ENCODE measurements at regions not wholly inside any gene's neighbourhood (a gene's known extent, or its start where the extent isn't known, plus 50 kb on each side); places are given as distances from the start of the nearest gene placed in this dataset.
"Not testable (repeated sequence)": the region's sequence is repeated elsewhere in the genome, so short reads cannot be mapped to it uniquely, and the experiment has no call there.

- DNase-seq = not testable (repeated sequence)
Measured at GRCh38 chr13:44845281-44846058, 143.8 kb downstream of the NUFIP1 start.

GRCh38 chr13:44844786-44845185, 144.5 kb downstream of the NUFIP1 start:
- DNase-seq = no peak

GRCh38 chr13:44843403-44843802, 145.9 kb downstream of the NUFIP1 start:
- DNase-seq = no peak

GRCh38 chr13:44842158-44842557, 147.1 kb downstream of the NUFIP1 start:
- DNase-seq = no peak

GRCh38 chr13:44840131-44840530, 149.1 kb downstream of the NUFIP1 start:
- DNase-seq = no peak

GRCh38 chr13:44837250-44837649, 152.0 kb downstream of the NUFIP1 start:
- no peak for DNase-seq

GRCh38 chr13:44834404-44834803, 154.9 kb downstream of the NUFIP1 start:
- DNase-seq = no peak

- no peak for DNase-seq
Measured at GRCh38 chr13:44833626-44834025, 155.6 kb downstream of the NUFIP1 start.

GRCh38 chr13:44833139-44833538, 156.1 kb downstream of the NUFIP1 start:
- no peak for DNase-seq

- peak in 1 of 2 experiments; percentile 30 for DNase-seq
Measured at GRCh38 chr13:44826591-44827350, 162.5 kb downstream of the NUFIP1 start.

GRCh38 chr13:44825953-44826352, 163.3 kb downstream of the NUFIP1 start:
- no peak for DNase-seq

GRCh38 chr13:44823555-44823954, 165.7 kb downstream of the NUFIP1 start:
- not testable (repeated sequence) for DNase-seq

GRCh38 chr13:44822291-44822690, 167.0 kb downstream of the NUFIP1 start:
- DNase-seq = no peak

- no peak for DNase-seq
Measured at GRCh38 chr13:44819772-44820171, 169.5 kb downstream of the NUFIP1 start.

- DNase-seq = no peak
Measured at GRCh38 chr13:44819245-44819644, 170.0 kb downstream of the NUFIP1 start.

- no peak for DNase-seq
Measured at GRCh38 chr13:44818428-44818827, 170.8 kb downstream of the NUFIP1 start.

- DNase-seq = no peak
Measured at GRCh38 chr13:44818016-44818415, 171.3 kb downstream of the NUFIP1 start.

GRCh38 chr13:44817131-44817671, 172.1 kb downstream of the NUFIP1 start:
- DNase-seq = no peak

- no peak for DNase-seq
Measured at GRCh38 chr13:44816701-44817100, 172.6 kb downstream of the NUFIP1 start.

- no peak for DNase-seq
Measured at GRCh38 chr13:44815623-44816022, 173.6 kb downstream of the NUFIP1 start.

- DNase-seq = no peak
Measured at GRCh38 chr13:44814836-44815235, 174.4 kb downstream of the NUFIP1 start.

- no peak for DNase-seq
Measured at GRCh38 chr13:44814161-44814560, 175.1 kb downstream of the NUFIP1 start.

GRCh38 chr13:44812818-44813217, 176.5 kb downstream of the NUFIP1 start:
- no peak for DNase-seq
